ENCODE measurements at regions not wholly inside any gene's neighbourhood (a gene's known extent, or its start where the extent isn't known, plus 50 kb on each side); places are given as distances from the start of the nearest gene placed in this dataset.

DNA sequence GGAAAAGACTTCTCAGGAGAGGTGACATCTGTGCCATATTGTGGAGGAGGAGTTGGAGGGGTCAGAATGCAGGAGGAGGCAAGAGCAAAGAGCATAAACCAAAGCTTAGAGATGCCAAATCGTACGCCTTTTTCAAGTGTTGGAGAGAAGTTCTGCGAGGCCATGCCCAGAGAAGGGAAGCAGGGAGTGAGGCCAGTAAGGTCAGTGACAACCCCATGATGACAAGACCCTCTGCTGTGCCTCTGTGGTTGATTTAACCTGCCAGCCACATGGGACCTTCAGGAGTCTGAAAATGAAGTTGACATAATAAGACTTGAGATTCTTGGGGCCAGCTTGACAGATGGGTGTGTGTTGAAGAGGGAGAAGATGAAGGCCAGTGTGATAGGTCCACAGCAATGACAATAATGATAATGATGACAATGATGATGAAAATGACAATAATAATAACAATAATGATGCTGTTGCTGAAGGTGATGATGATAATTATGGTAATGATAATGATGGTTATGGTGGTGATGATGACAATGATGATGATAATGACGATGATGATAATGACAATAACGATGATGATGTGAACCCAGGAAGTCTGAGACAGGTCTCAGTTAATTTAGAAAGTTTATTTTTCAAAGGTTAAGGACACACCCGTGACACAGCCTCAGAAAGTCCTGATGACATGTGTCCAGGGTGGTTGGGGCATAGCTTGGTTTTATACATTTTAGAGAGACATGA lies 152.6 kb upstream of the B3GAT1 start:
- Histone ChIP-seq H3K27ac (ENCODE audit: poor library complexity, severe bottlenecking) (no peak overlapping the region), H3K27me3 (ENCODE audit: insufficient read depth, poor library complexity, severe bottlenecking) (peaks cover 5% of the 10 kb centered on the region), H3K36me3 (ENCODE audit: low read depth) (no peaks in the 10 kb centered on the region), H3K4me3 (ENCODE audit: severe bottlenecking) (no peak overlapping the region), H3K9me3 (ENCODE audit: severe bottlenecking) (no peaks in the 10 kb centered on the region), H3K4me1 (ENCODE audit: insufficient read depth, poor library complexity, severe bottlenecking) (no peaks in the 10 kb centered on the region)
- ATAC-seq (ENCODE audit: low read depth) = no peak
- no peak for DNase-seq (ENCODE audit: low spot score)
- TF ChIP-seq, protein P1, sequence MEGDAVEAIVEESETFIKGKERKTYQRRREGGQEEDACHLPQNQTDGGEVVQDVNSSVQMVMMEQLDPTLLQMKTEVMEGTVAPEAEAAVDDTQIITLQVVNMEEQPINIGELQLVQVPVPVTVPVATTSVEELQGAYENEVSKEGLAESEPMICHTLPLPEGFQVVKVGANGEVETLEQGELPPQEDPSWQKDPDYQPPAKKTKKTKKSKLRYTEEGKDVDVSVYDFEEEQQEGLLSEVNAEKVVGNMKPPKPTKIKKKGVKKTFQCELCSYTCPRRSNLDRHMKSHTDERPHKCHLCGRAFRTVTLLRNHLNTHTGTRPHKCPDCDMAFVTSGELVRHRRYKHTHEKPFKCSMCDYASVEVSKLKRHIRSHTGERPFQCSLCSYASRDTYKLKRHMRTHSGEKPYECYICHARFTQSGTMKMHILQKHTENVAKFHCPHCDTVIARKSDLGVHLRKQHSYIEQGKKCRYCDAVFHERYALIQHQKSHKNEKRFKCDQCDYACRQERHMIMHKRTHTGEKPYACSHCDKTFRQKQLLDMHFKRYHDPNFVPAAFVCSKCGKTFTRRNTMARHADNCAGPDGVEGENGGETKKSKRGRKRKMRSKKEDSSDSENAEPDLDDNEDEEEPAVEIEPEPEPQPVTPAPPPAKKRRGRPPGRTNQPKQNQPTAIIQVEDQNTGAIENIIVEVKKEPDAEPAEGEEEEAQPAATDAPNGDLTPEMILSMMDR (IDR thresholded peaks at IDR 0.05; ENCODE audit: poor library complexity, severe bottlenecking) = no peak

DNA sequence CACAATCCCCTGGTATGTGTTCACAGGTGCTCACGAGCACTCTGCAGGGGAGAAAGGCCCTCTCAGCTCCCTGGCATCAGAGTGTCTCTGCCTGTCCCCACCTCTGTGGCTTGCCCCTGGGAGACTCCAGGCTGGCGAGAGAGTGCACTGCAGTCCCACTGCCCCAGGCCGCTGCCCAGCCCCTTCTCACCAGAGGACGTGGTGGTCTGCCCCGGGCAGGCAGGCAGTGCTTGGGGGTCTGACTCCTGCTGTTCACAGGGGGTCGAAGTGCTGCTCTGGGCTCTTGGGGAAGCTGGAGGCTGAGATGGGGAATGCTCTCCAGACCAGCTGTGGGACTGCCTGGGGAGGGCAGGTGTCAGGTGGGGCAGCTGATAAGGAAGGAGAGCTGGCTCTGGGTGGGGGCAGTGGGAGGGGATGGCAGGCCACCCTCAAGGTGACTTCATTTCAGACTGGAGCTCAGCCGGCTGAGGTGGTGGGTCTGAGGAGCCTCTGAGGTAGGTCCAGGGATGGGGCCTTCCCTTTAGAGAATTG lies 151.0 kb upstream of the B3GAT1 start:
- H3K27ac ChIP-seq (ENCODE audit: poor library complexity, severe bottlenecking) = no peak overlapping the region
- H3K4me3 ChIP-seq (ENCODE audit: severe bottlenecking) = no peak overlapping the region
- H3K27me3 ChIP-seq (ENCODE audit: insufficient read depth, poor library complexity, severe bottlenecking) = peaks cover 2% of the 10 kb centered on the region
- H3K9me3 ChIP-seq (ENCODE audit: severe bottlenecking) = no peaks in the 10 kb centered on the region
- peak; percentile 28 for DNase-seq (ENCODE audit: low spot score)
- no peak for ATAC-seq (ENCODE audit: low read depth)
- no peaks in the 10 kb centered on the region for H3K4me1 ChIP-seq (ENCODE audit: insufficient read depth, poor library complexity, severe bottlenecking)
- no peaks in the 10 kb centered on the region for H3K36me3 ChIP-seq (ENCODE audit: low read depth)
- TF ChIP-seq, protein P1 (IDR thresholded peaks at IDR 0.05; ENCODE audit: poor library complexity, severe bottlenecking) = no peak

DNA sequence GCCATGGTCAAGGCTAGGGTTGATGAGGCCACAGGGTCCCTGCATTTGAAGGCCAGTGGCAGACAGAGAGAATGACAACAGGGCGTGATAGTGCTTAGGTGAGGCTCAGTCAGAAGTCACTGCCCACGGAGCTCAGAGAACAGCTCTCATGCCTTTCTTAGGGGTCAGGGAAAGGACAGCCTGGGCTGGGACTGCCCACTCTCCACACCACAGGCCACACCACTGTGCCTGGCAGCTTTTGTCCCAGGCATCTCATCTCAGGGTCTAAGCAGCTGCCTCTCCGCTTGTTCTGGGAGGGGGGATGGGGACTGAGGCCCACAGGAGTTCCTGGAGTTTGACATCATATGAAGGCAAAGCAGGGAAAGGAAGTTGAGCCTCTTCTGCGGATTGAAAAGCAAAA lies 150.2 kb upstream of the B3GAT1 start:
- no peak overlapping the region for H3K27ac ChIP-seq (ENCODE audit: poor library complexity, severe bottlenecking)
- no peaks in the 10 kb centered on the region for H3K4me1 ChIP-seq (ENCODE audit: insufficient read depth, poor library complexity, severe bottlenecking)
- TF ChIP-seq, protein P1 (IDR thresholded peaks at IDR 0.05; ENCODE audit: poor library complexity, severe bottlenecking) = no peak
- H3K4me3 ChIP-seq (ENCODE audit: severe bottlenecking) = no peak overlapping the region
- no peaks in the 10 kb centered on the region for H3K9me3 ChIP-seq (ENCODE audit: severe bottlenecking)
- no peak for ATAC-seq (ENCODE audit: low read depth)
- peak; percentile 11 for DNase-seq (ENCODE audit: low spot score)
- no peaks in the 10 kb centered on the region for H3K36me3 ChIP-seq (ENCODE audit: low read depth)
- no peaks in the 10 kb centered on the region for H3K27me3 ChIP-seq (ENCODE audit: insufficient read depth, poor library complexity, severe bottlenecking)

DNA sequence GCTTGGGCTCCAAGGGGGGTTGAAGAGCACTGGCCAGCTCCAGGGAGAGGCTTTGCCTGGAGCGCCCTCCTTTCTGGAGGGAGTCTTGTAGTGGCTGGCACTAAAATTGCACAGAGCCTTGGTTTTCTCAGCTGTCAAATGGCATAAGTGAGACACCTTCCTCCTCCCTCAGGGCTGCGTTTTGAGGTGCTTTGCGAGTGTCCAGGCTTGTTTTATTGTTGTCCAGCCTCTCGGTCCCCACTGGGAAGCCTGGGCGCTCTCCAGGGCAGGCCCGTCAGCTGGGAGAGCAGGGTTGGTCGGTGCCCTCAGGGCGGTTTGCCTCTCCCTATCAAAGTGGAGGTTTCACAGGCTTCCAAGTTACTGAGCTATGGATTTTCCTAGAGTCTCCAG lies 149.3 kb upstream of the B3GAT1 start:
- H3K4me1 ChIP-seq (ENCODE audit: insufficient read depth, poor library complexity, severe bottlenecking) = no peaks in the 10 kb centered on the region
- DNase-seq (ENCODE audit: low spot score) (peak; percentile 7), ATAC-seq (ENCODE audit: low read depth) (no peak)
- TF ChIP-seq, protein P1 (IDR thresholded peaks at IDR 0.05; ENCODE audit: poor library complexity, severe bottlenecking) = no peak
- no peaks in the 10 kb centered on the region for H3K27me3 ChIP-seq (ENCODE audit: insufficient read depth, poor library complexity, severe bottlenecking)
- no peaks in the 10 kb centered on the region for H3K9me3 ChIP-seq (ENCODE audit: severe bottlenecking)
- H3K4me3 ChIP-seq (ENCODE audit: severe bottlenecking) = no peak overlapping the region
- no peaks in the 10 kb centered on the region for H3K36me3 ChIP-seq (ENCODE audit: low read depth)
- no peak overlapping the region for H3K27ac ChIP-seq (ENCODE audit: poor library complexity, severe bottlenecking)
